ENCODE measurements at regions not wholly inside any gene's neighbourhood (a gene's known extent, or its start where the extent isn't known, plus 50 kb on each side); places are given as distances from the start of the nearest gene placed in this dataset.

DNA sequence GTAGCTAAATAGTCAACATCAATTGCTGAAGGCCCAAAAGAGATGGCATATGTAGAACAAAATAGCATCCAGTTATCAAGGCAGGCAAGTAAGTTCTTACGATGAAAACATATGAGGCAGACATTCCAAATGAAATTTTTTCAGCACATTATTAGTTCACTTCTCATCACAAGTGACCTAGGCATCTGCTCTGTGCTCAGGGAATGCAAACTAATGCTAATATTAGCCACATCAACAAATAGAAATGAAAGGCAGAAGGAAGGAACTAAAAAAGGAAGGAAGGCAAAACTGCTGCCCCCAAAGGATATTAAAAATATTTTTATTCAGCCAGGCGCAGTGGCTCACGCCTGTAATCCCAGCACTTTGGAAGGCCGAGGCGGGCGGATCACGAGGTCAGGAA lies 51.2 kb upstream of the ROCK1 start:
- DNase-seq (ENCODE audit: low read depth), result no peak

DNA sequence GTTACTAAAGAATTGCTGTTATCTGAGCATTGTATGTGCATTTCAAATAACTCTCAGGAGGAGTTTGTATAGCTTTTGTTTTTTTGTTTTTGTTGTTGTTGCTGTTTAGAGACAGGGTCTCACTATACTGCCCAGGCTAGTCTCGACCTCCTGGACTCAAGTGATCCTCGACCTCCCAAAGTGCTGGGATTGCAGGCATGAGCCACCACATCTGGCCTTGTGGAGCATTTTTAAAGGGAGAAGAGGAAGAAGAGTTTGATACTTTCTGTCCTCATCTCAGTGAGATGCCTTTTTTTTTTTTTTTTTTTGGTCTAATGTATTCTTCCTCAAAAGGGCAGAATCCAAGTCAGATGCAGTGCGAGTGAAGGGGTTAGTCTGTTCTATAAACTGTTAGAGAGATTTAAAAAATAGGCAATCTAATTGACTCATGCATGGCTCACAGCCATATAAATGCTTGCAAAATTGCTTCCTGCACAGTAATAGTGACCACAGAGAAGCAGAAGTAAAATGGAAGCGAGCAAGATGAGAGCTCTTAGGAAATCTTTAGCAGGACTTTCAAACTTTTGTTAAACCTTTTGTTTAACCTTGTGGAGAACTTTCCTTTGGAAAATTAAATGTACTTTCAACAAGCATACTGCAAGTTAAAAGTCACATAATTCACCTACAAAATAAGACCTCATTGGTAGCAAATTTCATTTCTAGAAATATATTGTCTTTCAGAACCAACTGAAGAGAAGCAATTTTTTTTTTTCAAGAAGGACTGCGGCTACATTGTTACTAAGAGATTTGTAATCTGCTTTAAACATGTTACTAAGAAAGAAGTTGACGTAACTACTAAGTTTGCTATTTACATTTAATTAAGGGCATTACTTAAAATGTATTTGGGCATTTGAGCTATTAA lies 52.3 kb upstream of the ROCK1 start:
- DNase-seq (ENCODE audit: low read depth), result no peak

DNA sequence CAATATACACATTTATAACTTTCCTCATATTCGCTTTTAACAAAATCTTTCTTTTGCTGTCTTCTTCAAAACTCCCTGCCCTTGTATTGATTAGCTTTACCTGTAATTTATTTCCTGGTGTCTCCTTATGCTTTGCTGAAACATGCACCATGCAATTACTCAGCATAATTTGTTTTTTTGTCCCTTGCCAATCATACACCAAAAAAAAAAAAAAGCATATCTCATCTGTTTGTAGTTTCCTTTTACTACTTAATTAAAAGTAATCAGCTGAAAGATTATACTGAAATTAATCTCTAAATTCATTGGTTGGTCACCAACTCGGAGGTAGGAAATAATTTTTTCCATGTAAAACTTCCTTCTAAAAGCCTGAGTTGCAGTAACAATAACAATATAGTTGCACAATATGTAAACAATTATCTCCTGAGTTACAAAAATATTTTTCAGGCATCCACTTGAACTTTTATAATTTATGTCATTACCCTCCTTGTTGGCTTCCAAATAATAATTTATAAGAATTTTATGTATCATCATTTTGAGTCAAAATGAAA lies 53.0 kb upstream of the ROCK1 start:
- DNase-seq (ENCODE audit: low read depth), result no peak

DNA sequence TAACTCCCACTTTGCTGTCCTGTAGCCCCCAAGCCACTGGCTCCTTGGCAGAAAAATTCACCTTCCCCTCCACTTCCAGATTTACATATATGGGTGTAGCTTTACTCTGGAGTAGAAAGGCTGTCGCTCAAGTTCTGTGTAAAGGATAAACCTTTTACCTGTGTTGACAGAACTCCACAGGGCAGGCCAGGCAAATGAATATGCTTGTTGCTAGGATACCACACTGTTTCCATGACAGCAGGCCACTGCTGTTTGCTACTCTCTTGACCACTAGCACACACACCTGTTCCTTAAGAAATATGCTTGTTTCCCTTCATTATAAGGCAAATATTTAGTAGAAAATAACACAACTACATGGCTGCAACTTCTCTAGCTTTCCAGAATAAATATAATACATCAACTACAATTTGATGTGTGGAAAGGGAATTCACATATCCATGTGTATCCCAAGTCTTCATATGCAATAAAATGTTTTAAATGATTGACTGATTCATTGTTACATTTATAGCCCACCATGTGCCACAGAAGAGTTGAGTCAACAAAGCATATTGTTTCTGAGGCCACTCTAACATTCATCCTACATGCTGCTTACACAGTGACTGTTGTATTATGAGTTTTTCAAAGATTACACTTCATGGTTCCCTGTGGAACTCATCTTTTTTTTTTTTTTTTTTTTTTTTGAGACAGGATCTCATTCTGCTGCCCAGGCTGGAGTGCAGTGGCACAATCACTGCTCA lies 56.2 kb upstream of the ROCK1 start:
- DNase-seq (ENCODE audit: low read depth), result no peak

DNA sequence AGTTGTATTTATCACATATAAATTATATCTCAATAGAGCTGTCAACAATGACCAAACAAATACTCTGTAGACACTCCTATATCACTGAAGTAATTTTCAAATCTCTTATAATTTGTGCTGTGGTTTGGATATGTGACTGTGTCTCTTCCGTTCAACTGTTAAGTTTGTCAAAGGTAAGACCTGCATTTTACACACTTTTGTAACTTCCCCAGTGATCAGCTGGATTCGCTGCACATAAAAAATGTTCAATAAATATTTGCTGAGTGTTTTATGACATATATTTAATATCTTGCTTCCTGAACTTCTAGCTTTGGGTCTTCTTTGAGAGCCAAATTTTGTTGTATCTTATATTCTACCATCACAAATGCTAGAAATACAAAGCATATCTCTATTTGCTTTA lies 57.3 kb upstream of the ROCK1 start:
- no peak for DNase-seq (ENCODE audit: low read depth)

DNA sequence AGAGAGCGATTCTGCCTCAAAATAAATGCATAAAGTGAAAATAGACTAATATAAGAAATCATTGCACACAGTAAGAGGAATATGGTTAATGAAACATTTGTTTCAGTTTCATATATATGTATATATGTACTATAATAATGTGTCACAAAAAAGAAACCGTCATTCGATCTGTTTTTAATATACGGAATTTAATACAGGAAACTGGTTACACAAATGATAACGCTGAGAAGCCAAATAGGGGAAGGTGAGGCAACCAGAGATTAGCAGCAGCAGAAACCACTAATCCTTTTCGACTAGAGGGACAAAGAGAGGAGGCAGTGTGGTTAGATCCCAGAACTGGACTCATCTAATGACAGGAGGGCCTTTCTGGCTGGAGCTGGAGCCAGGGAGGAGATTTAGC lies 64.2 kb upstream of the GREB1L start:
- DNase-seq (ENCODE audit: low read depth), result no peak

DNA sequence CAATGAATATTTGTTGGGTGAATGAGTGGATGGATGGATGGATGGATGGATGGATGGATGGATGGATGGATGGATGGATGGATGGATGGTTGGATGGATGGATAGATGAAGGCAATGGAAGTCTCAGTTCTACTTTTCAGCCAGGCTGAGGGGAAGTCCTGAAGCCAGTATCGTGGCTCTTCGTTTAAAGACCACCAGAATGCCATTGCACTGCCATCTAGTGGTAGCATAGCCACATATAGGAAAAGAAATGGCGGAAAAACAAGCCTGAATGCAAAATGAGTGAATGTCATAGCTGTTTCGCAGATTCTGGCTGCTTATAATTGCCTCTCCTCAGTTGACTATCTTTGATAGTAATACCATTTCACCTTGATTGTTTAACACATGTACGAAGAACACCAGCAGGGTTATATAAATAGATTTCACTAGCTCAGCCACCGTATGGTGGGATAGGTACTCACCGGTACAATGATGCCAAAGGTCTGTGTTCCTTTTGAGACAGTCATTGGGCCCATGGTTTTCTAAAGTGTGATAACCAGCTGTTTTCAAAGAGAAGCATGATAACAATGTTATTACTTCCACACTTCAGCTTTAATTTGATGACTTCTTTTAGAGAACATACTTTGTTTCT lies 62.3 kb upstream of the GREB1L start:
- peak; percentile 16 for DNase-seq (ENCODE audit: low read depth)

DNA sequence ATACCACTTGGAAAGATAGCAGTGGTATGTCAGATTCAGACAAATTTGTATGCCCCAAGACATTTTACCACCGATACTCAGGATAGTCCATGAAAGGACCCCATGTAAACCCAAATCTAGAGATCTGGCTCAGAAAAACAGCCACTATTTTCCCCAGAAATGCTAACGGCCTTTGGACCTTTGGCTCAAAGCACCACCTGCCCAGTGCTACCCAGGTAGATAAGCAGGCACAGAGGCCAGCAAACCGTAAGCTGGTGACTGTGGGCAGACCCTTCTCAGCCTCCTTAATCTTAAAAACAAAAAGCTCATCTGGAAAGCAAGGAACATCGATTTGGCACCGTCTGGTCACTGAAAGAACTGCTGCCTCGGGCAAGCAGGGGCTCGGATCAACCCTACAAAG lies 61.4 kb upstream of the GREB1L start:
- DNase-seq (ENCODE audit: low read depth), result no peak

DNA sequence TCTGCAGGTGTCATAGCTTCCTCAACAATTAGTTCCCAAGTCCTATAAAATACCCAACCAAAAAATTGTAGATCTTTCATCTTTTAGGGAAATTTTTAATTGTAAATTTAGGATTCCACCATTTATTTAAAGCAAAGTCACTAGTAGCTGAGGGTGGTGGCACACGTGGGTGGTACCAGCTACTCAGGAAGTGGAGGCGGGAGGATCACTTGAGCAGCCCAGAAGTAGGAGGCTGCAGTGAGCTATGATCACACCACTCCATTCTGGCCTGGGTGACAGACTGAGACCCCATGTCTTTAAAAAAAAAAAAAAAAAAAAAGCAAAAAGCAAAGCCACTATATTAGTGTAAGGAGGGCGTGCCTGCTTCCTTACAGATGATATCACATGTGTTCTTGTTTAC lies 60.3 kb upstream of the GREB1L start:
- DNase-seq (ENCODE audit: low read depth), result no peak

DNA sequence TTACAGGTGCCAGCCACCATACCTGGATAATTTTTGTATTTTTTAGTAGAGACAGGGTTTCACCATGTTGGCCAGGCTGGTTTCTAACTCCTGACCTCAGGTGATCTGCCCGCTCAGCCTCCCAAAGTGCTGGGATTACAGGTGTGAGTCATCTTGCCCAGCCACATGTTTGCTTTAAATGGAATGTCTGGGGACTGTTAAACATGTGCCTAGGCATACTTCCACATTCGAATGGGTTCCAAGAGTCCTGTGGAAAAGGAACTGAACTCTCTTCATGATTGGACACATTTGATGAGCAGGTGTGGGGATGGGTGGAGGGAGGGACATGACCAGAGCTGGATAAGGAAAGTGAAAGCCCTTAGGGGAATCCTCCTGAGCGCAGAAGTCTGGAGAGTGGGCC lies 58.4 kb upstream of the GREB1L start:
- no peak for DNase-seq (ENCODE audit: low read depth)

DNA sequence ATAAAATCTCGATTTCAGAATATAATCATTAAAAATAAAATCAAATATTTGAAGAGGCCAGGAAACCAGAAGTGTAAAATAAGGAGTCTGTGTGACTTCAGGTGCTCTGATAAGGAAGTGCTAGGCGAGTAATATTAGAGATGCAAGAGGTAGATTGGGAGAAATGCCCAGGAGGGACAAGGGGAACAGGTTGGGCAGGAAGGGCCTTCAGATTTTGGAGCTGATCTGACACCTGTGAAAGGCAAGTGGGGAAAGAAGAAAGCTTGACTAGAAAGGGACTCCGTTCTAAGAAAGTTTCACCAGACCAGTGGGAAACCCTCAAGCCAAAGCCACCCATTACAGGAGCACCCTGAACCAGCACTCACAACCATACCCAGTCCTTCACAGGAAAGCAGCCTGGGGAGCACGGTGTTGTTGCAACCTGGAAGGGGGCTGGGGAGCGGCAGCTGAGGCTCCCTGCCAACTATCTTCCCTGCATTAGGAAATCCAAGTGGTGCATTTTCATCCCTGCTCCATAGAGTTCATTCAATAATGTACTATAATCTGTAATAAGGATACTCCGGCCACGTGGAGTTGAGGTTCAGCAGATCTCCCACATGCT lies 57.5 kb upstream of the GREB1L start:
- no peak for DNase-seq (ENCODE audit: low read depth)

DNA sequence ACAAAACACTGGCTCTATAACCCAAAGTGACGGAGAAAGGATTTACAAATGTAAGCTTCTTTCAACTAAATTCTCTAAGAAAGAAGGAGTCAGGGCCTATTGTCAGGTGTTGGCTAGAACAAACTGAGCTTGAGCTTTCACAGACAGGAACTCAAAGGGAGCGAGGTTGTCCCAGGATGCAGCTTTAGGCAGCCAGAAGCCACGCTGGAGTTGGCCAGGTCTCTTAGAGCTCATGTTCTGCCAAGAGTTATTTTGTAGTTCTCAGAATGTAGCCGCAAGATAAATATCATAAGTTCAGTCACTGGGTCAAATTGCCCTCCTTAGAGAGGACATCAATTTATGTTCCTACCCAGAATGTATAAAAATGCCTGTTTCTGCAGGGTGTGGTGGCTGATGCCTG lies 54.1 kb upstream of the GREB1L start:
- DNase-seq (ENCODE audit: low read depth), result no peak

DNA sequence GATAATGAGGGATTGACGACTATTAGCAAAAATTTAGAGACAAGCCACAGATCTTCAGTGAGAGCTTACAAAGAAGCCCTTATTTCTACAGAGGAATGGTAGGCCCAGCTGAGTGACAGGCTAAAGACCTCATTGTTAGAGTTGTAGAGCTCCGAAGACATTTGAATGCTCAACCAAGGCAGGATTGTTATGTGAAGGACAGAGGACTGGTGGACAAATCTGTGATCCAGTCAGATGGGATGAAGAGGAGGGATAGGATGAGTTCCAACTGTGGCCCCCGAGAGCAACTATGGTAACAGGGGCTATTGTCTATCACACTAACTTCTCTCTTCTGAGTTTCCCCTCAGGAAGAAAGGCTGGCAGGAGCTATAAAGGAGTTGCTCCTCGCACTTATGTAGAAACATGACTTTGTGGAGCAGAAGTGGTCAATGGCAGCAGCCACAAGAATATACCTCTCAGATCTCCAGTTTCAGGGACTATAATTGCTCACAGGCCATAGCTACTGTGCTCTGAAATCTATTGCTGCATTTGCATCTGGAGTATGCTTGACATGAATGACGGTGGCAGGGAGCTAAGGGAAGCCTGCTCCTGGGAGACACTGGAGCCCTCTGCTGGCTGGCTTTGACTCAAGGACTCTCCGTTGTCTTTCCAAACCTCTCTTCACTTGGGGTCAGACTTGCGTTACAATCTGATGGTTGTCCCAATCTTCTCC lies 50.3 kb upstream of the GREB1L start:
- DNase-seq (ENCODE audit: low read depth), result no peak

All from activated T-cell treated with anti-CD3 and anti-CD28 coated beads for 48 hours (primary cell).